ENCODE measurements at regions not wholly inside any gene's neighbourhood (a gene's known extent, or its start where the extent isn't known, plus 50 kb on each side); places are given as distances from the start of the nearest gene placed in this dataset.

DNA sequence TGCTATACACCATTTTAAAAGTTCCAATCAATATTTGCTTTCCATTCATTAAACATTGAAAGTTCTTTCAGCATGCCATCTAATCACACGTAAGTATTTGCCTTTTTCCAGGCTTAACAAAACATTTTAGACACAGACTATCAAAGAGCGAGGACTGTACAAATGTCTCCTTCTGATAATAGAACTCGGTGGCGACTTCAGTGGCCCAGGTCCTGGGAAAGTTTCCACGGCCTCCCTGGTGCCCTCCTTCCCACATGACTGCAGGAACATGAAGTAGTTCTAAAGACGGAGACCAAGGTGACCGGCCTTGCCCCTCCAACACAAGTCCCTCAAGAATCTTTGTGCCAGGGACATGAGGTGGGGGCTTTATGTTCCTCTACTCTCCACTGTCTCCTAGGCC lies 174.6 kb upstream of the KBTBD8 start:
- WGBS, 2 donors (ENCODE audit: low coverage in 1 of 2), result 72 to 94% methylated on average over 4 to 7 of the region's 7 CpGs
- in situ Hi-C loops (cut with MboI; ENCODE audit: low pct_ligation_motif_present in 1 of 4, low pct_unique_long_range_greater_than_20kb in 1 of 4, low sequenced_read_pairs in 3 of 4), result loop anchor here in 3 of 4 donors (5.0 to 25.0 kb wide), 4 partner anchors 311 to 549 kb away; partner anchors contain the start of gene LRIG1 (in 2 of the 3)

DNA sequence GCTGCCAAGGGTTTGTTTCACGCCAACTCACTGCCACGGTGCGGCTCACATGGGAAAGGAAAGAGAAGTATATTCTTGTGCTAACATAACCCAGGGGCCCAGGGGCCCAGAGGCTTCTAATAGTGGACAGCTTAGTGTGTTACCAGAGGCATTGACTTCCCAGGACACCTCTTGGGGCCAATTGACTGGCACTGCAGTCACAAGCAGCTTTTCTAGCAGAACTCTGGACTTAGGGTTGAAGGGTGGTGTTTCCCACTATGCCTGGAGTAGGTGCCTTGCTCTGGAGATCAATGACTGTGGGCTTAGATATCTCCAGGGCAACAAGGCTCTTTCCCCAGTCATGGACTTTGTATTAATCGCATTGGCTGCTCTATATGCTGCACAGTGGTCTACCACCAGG lies 172.7 kb upstream of the KBTBD8 start:
- no peak for TF ChIP-seq POLR2A (IDR thresholded peaks at IDR 0.05)
- TF ChIP-seq, protein P1, sequence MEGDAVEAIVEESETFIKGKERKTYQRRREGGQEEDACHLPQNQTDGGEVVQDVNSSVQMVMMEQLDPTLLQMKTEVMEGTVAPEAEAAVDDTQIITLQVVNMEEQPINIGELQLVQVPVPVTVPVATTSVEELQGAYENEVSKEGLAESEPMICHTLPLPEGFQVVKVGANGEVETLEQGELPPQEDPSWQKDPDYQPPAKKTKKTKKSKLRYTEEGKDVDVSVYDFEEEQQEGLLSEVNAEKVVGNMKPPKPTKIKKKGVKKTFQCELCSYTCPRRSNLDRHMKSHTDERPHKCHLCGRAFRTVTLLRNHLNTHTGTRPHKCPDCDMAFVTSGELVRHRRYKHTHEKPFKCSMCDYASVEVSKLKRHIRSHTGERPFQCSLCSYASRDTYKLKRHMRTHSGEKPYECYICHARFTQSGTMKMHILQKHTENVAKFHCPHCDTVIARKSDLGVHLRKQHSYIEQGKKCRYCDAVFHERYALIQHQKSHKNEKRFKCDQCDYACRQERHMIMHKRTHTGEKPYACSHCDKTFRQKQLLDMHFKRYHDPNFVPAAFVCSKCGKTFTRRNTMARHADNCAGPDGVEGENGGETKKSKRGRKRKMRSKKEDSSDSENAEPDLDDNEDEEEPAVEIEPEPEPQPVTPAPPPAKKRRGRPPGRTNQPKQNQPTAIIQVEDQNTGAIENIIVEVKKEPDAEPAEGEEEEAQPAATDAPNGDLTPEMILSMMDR (IDR thresholded peaks at IDR 0.05), result no peak
- in situ Hi-C loops (cut with MboI; ENCODE audit: low pct_ligation_motif_present in 1 of 4, low pct_unique_long_range_greater_than_20kb in 1 of 4, low sequenced_read_pairs in 3 of 4), result loop anchor here in 1 of 4 donors (10.0 kb wide), 1 partner anchor 551 kb away; no protein-coding TSS in a partner anchor
- H3K4me1 ChIP-seq, result peaks cover 0 to 6% (median 0%) of the 10 kb centered on the region in 4 donors
- 87 to 100% methylated on average over 3 to 4 of the region's 4 CpGs for WGBS, 2 donors (ENCODE audit: low coverage in 1 of 2)
- H3K36me3 ChIP-seq, result no peaks in the 10 kb centered on the region
- H3K9me3 ChIP-seq, result no peaks in the 10 kb centered on the region
- H3K27me3 ChIP-seq, result no peaks in the 10 kb centered on the region
- intact Hi-C loops (cut with DNase I; ENCODE audit: low total_unique reads), result loop anchor here (5.0 kb wide), 1 partner anchor 558 kb away; no protein-coding TSS in a partner anchor
- DNase-seq, result no peak
- H3K27ac ChIP-seq, result no peak overlapping the region
- H3K4me3 ChIP-seq, result no peak overlapping the region

More for the DNA sequence above, 174.6 kb upstream of the KBTBD8 start:
- no peaks in the 10 kb centered on the region for H3K36me3 ChIP-seq
- TF ChIP-seq, protein P1 (IDR thresholded peaks at IDR 0.05), result no peak
- TF ChIP-seq POLR2A (IDR thresholded peaks at IDR 0.05) (no peak), POLR2AphosphoS5 (IDR thresholded peaks at IDR 0.05) (no peak), EP300 (IDR thresholded peaks at IDR 0.05; ENCODE audit: low read depth) (no peak)
- no peak overlapping the region for H3K27ac ChIP-seq
- no peaks in the 10 kb centered on the region for H3K4me1 ChIP-seq
- H3K27me3 ChIP-seq, result no peaks in the 10 kb centered on the region
- intact Hi-C loops (cut with DNase I; ENCODE audit: low total_unique reads), result loop anchor here (5.0 kb wide), 1 partner anchor 126 kb away; no protein-coding TSS in a partner anchor
- H3K9me3 ChIP-seq, result no peaks in the 10 kb centered on the region
- H3K4me3 ChIP-seq, result no peak overlapping the region
- no peak for DNase-seq

DNA sequence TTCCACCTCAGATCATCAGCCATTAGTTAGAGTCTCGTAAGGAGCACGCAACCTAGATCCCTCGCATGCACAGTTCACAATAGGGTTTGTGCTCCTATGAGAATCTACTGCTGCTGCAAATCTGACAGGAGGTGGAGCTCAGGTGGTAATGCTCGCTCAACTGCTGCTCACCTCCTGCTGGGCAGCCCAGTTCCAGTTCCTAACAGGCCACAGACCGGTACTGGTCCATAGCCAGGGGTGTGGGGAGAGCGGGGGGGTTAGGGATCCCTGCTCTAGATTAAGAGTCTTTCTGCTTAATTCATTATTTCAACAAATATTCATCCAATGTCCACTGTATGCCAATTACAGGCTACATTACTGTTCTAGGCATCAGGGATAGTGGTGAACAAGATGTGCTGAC lies 170.4 kb upstream of the KBTBD8 start:
- Histone ChIP-seq H3K9me3 (no peaks in the 10 kb centered on the region), H3K27me3 (no peaks in the 10 kb centered on the region), H3K4me1 (peaks cover 0 to 13% (median 6%) of the 10 kb centered on the region in 4 donors), H3K4me3 (no peak overlapping the region), H3K27ac (no peak overlapping the region), H3K36me3 (no peaks in the 10 kb centered on the region)
- no peak for DNase-seq
- intact Hi-C loops (cut with DNase I; ENCODE audit: low total_unique reads) (loop anchor here (5.0 kb wide), 1 partner anchor 560 kb away; no protein-coding TSS in a partner anchor), in situ Hi-C loops (cut with MboI; ENCODE audit: low pct_ligation_motif_present in 1 of 4, low pct_unique_long_range_greater_than_20kb in 1 of 4, low sequenced_read_pairs in 3 of 4) (loop anchor here in 1 of 4 donors (10.0 kb wide), 1 partner anchor 553 kb away; no protein-coding TSS in a partner anchor)
- WGBS, 2 donors (ENCODE audit: low coverage in 1 of 2), result 94% methylated on average over 6 of the region's 6 CpGs; no CpG with 5 or more reads in 1 of the 2 donors
- TF ChIP-seq POLR2AphosphoS5 (IDR thresholded peaks at IDR 0.05) (no peak), POLR2A (IDR thresholded peaks at IDR 0.05) (no peak), EP300 (IDR thresholded peaks at IDR 0.05; ENCODE audit: low read depth) (no peak)
- TF ChIP-seq, protein P1 (IDR thresholded peaks at IDR 0.05), result no peak

DNA sequence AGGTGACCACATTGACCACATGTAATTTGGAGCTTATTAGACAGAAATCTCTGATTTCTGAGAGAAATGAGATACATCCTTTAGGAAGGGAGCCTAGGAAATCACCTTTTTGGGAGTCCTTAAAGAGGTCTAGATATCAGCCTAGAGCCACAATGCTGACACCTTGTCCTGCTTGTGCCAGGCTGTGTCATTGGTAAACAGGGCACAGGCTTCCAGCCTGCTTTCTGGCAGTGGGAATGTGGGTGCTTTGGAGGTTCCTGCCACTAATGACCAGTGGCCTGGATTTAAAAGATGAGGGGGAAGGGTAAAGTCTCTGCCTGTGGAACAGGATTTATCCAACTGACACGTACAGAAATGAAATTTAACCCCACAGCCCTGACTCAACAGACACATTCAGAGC lies 169.8 kb upstream of the KBTBD8 start:
- WGBS, 2 donors (ENCODE audit: low coverage in 1 of 2), result 89% methylated on average over 1 of the region's 1 CpG; no CpG with 5 or more reads in 1 of the 2 donors
- H3K4me1 ChIP-seq, result peaks cover 0 to 13% (median 6%) of the 10 kb centered on the region in 4 donors
- no peaks in the 10 kb centered on the region for H3K9me3 ChIP-seq
- in situ Hi-C loops (cut with MboI; ENCODE audit: low pct_ligation_motif_present in 1 of 4, low pct_unique_long_range_greater_than_20kb in 1 of 4, low sequenced_read_pairs in 3 of 4), result loop anchor here in 1 of 4 donors (10.0 kb wide), 1 partner anchor 554 kb away; no protein-coding TSS in a partner anchor
- no peak overlapping the region for H3K4me3 ChIP-seq
- TF ChIP-seq POLR2A (IDR thresholded peaks at IDR 0.05) (no peak), EP300 (IDR thresholded peaks at IDR 0.05; ENCODE audit: low read depth) (no peak), POLR2AphosphoS5 (IDR thresholded peaks at IDR 0.05) (no peak)
- TF ChIP-seq, protein P1 (IDR thresholded peaks at IDR 0.05), result no peak
- intact Hi-C loops (cut with DNase I; ENCODE audit: low total_unique reads), result loop anchor here (5.0 kb wide), 1 partner anchor 561 kb away; no protein-coding TSS in a partner anchor
- no peaks in the 10 kb centered on the region for H3K36me3 ChIP-seq
- no peak for DNase-seq
- H3K27ac ChIP-seq, result no peak overlapping the region
- no peaks in the 10 kb centered on the region for H3K27me3 ChIP-seq

Data from transverse colon (tissue), 4 donors.